Esophagus squamous epithelium (tissue), 5 donors: ENCODE measurements at regions not wholly inside any gene's neighbourhood (a gene's known extent, or its start where the extent isn't known, plus 50 kb on each side); places are given as distances from the start of the nearest gene placed in this dataset.

Source experiments
- DNase-seq: peaks from one replicate; lab custom pipeline; 2025; lab: John Stamatoyannopoulos, UW
- H3K27ac ChIP-seq, 4 donors: fragments of 200-600 bp; sonication (generic); one replicate each; pipeline ENCODE4 v1.5.1; 2016 to 2019; ENCODE audit warnings: mild to moderate bottlenecking in 1 of 4
- H3K27me3 ChIP-seq, 4 donors: fragments of 200-600 bp; sonication (generic); 1 replicate in 3 of 4; 2 replicates in 1 of 4; pipeline versions ENCODE4 v1.5.1 to v1.6.0; 2017 to 2021; ENCODE audit warnings: antibody characterized with exemption in 1 of 4
- H3K36me3 ChIP-seq, 3 donors: fragments of 200-600 bp; sonication (generic); one replicate each; pipeline ENCODE4 v1.5.1; 2016 to 2019
- H3K4me1 ChIP-seq, 3 donors: fragments of 200-600 bp; sonication (generic); one replicate each; pipeline ENCODE4 v1.5.1; 2017 to 2019
- H3K4me3 ChIP-seq, 4 donors: fragments of 200-600 bp; sonication (generic); 1 replicate in 3 of 4; 2 replicates in 1 of 4; pipeline ENCODE4 v1.5.1; 2016 to 2019; ENCODE audit warnings: mild to moderate bottlenecking in 2 of 4, moderate library complexity in 1 of 4
- H3K9me3 ChIP-seq, 3 donors: fragments of 200-600 bp; sonication (generic); one replicate each; pipeline ENCODE4 v1.5.1; 2016 to 2019
- POLR2A ChIP-seq, 4 donors: fragments of 450-650 bp; IDR thresholded peaks; one replicate each; pipeline ENCODE4 v1.6.1; 2017; ENCODE audit warnings: antibody characterized with exemption in 4 of 4, mild to moderate bottlenecking in 4 of 4, moderate library complexity in 3 of 4
- WGBS, 2 donors: methylation state at CpG; one replicate each; pipeline ENCODE4 v1.1.5; 2018; 5-methylcytosine and 5-hydroxymethylcytosine counted together
- intact Hi-C: fragments of 100-400 bp; cut with DNase I; formaldehyde crosslinking; loops from one replicate; pipeline ENCODE4 v1.15.0; 2022
- TF ChIP-seq, protein P1 (sequence below), 6 experiments: fragments of 450-650 bp in 4 of 6; fragments of 200-600 bp in 2 of 6; sonication (generic) in 2 of 6; IDR thresholded peaks; one replicate each; pipeline ENCODE4 v1.5.1; 2016 to 2019; ENCODE audit warnings: antibody characterized with exemption in 6 of 6, mild to moderate bottlenecking in 4 of 6, moderate library complexity in 4 of 6
- donor health status: DM: yes; HTN: yes; CAD: no.

DNA sequence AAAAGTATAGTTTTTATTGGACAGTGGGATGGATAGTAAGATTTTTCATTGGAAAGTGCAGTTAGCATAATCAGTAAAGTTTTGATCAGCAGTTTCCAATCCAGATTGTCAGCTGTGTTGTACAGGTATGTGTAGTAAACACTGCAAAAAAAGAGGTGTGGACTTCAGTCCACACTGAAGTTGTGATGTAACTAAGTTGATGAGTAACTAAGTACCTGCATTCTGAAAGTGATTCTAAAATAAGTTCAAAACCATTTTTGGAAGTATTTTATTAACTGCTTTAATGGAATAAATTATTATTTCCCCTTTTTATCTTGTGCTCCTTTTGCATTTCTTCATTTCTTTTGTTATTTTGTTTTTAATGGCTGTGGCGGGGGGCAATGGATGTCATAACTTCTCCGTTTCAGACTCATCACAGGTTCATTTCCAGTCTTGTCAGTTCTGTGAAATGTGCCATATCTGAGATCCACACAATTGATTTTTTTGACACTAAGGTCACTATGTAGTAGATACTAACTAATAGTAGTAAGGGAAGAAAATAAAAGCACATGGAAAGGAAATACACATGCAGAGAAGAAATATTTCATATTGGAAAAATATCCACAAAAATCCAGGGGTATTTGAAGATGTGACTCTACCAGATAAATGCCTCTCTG is 247.5 kb downstream of the GABRG1 start:
- TF ChIP-seq, protein P1, sequence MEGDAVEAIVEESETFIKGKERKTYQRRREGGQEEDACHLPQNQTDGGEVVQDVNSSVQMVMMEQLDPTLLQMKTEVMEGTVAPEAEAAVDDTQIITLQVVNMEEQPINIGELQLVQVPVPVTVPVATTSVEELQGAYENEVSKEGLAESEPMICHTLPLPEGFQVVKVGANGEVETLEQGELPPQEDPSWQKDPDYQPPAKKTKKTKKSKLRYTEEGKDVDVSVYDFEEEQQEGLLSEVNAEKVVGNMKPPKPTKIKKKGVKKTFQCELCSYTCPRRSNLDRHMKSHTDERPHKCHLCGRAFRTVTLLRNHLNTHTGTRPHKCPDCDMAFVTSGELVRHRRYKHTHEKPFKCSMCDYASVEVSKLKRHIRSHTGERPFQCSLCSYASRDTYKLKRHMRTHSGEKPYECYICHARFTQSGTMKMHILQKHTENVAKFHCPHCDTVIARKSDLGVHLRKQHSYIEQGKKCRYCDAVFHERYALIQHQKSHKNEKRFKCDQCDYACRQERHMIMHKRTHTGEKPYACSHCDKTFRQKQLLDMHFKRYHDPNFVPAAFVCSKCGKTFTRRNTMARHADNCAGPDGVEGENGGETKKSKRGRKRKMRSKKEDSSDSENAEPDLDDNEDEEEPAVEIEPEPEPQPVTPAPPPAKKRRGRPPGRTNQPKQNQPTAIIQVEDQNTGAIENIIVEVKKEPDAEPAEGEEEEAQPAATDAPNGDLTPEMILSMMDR (IDR thresholded peaks at IDR 0.05) = no peak
- no peak for TF ChIP-seq POLR2A (IDR thresholded peaks at IDR 0.05)
- no peaks in the 10 kb centered on the region for H3K9me3 ChIP-seq
- H3K36me3 ChIP-seq = no peaks in the 10 kb centered on the region
- intact Hi-C loops = no loop called here
- no peak overlapping the region for H3K27ac ChIP-seq
- no peak overlapping the region for H3K4me3 ChIP-seq
- H3K27me3 ChIP-seq = no peaks in the 10 kb centered on the region
- WGBS, 2 donors = 68 to 81% methylated on average over 2 of the region's 2 CpGs
- no peak for DNase-seq
- H3K4me1 ChIP-seq = no peaks in the 10 kb centered on the region

DNA sequence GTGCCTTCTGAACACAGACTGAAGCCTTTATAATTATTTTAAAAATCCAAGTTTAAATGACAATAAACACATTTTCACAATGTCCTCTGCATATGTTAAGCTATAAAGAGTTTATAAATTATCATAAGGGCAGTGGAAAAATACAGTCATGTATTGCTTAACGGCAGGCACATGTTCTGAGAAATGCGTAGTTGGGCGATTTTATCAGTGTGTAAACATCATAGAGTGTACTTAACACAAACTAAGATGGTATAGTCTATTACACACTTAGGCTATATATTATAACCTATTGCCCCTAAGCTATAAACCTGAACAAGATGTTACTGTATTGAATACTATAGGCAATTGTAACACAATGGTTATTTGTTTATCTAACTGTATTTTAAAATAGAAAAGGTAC is 254.7 kb downstream of the GABRG1 start:
- no peak for DNase-seq
- no peak overlapping the region for H3K27ac ChIP-seq
- 69 to 73% methylated on average over 3 of the region's 3 CpGs for WGBS, 2 donors
- intact Hi-C loops = no loop called here
- no peaks in the 10 kb centered on the region for H3K4me1 ChIP-seq
- no peaks in the 10 kb centered on the region for H3K36me3 ChIP-seq
- no peak for TF ChIP-seq POLR2A (IDR thresholded peaks at IDR 0.05)
- TF ChIP-seq, protein P1 (IDR thresholded peaks at IDR 0.05) = no peak
- H3K4me3 ChIP-seq = no peak overlapping the region
- H3K27me3 ChIP-seq = no peaks in the 10 kb centered on the region
- no peaks in the 10 kb centered on the region for H3K9me3 ChIP-seq

DNA sequence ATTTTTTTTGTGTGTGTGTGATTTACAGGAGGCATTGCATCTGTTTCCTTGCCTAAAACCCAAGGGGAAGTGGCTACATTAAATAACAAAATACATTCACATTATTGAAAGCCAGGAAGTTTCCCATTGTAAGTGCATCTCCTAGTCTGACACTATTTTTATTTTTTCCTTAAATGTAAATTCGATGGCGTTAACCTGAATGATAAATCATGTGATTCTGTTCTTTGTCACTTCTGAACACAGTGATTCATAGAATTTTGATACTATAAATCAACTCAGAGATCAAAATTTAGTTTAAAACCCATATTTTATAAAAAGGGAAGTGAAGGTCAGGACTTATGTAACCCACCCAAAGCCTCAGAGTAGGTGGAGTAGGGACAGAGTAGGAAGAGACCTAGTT is 258.1 kb downstream of the GABRG1 start:
- DNase-seq = no peak

DNA sequence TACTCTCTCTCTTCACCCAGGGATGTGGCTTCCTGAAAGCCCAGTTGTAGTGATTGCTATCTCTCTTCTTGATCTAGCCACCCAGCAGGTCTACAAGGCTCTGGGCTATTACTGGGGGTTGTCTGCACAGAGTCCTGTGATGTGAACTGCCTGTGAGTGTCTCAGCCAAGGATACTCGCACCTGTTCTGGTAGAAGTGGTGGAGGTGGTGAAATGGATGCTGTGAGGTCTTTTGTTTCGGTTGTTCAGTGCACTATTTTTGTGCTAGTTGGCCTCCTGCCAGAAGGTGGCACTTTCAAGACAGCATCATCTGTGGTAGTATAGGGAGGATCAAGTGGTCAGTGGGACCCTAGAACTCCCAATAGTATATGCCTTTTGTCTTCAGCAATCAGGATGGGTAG is 268.0 kb downstream of the GABRG1 start:
- TF ChIP-seq, protein P1 (IDR thresholded peaks at IDR 0.05) = no peak
- no peak for TF ChIP-seq POLR2A (IDR thresholded peaks at IDR 0.05)
- 59 to 82% methylated on average over 2 of the region's 2 CpGs for WGBS, 2 donors
- Histone ChIP-seq H3K4me1 (no peaks in the 10 kb centered on the region), H3K4me3 (no peak overlapping the region), H3K9me3 (peaks cover 0 to 21% (median 6%) of the 10 kb centered on the region in 3 donors), H3K36me3 (no peaks in the 10 kb centered on the region), H3K27me3 (no peaks in the 10 kb centered on the region), H3K27ac (no peak overlapping the region)
- intact Hi-C loops = no loop called here
- no peak for DNase-seq

More for the DNA sequence above, 258.1 kb downstream of the GABRG1 start:
- TF ChIP-seq, protein P1 (IDR thresholded peaks at IDR 0.05) = no peak
- no peak for TF ChIP-seq POLR2A (IDR thresholded peaks at IDR 0.05)
- Histone ChIP-seq H3K4me3 (no peak overlapping the region), H3K27me3 (no peaks in the 10 kb centered on the region), H3K4me1 (no peaks in the 10 kb centered on the region), H3K27ac (no peak overlapping the region), H3K9me3 (no peaks in the 10 kb centered on the region), H3K36me3 (no peaks in the 10 kb centered on the region)
- 56 to 62% methylated on average over 2 of the region's 2 CpGs for WGBS, 2 donors
- intact Hi-C loops = no loop called here

DNA sequence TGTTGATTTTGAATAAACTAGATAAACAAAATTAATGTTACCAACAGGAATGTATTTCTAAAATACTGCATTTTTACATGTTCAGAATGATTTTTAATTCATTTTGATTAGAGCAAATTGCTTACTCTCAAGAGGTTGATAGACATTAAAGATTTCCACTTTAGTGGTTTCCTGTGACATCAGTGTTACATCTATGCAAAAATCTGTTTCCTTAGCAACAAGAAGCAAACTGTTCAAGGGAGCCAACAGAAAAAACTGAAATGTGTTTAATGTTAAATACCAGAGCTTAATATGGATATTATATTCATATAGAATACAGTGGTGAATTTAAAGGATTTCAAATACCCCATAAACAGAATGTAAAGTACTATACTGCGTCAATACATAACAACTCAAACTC is 277.8 kb downstream of the GABRG1 start:
- DNase-seq = no peak
- 74 to 83% methylated on average over 1 of the region's 1 CpG for WGBS, 2 donors
- Histone ChIP-seq H3K9me3 (no peaks in the 10 kb centered on the region), H3K4me3 (no peak overlapping the region), H3K36me3 (no peaks in the 10 kb centered on the region), H3K27me3 (no peaks in the 10 kb centered on the region), H3K4me1 (no peaks in the 10 kb centered on the region), H3K27ac (no peak overlapping the region)
- intact Hi-C loops = no loop called here
- TF ChIP-seq POLR2A (IDR thresholded peaks at IDR 0.05) = no peak
- TF ChIP-seq, protein P1 (IDR thresholded peaks at IDR 0.05) = no peak
